HEK293 (cell line): ENCODE measurements at regions not wholly inside any gene's neighbourhood (a gene's known extent, or its start where the extent isn't known, plus 50 kb on each side); places are given as distances from the start of the nearest gene placed in this dataset.

Source experiments
- CTCF ChIA-PET: fragments of 350-600 bp; formaldehyde crosslinking; extraction: SDS; loops from one replicate; lab custom pipeline; 2021; ENCODE audit warnings: antibody characterized with exemption; lab: Yijun Ruan, JAX
- POLR2A ChIA-PET: fragments of 300-600 bp; formaldehyde crosslinking; extraction: SDS; loops from one replicate; lab custom pipeline; 2020; ENCODE audit warnings: antibody characterized with exemption, inconsistent platforms; lab: Yijun Ruan, JAX
- H3K27ac ChIP-seq: fragments of 200-500 bp; sonication (Bioruptor generic); 2 replicates; pipeline ENCODE4 v1.5.1; 2014; ENCODE audit warnings: low read depth, low read length, control low read depth, inconsistent platforms; ENCODE audit errors: extremely low read depth
- H3K36me3 ChIP-seq, 2 experiments: fragments of 200-500 bp in 1 of 2; sonication (Bioruptor generic) in 1 of 2; 1 replicate in 1 of 2; 2 replicates in 1 of 2; pipeline ENCODE4 v1.5.1; 2014 to 2017; ENCODE audit warnings: inconsistent platforms in 2 of 2, low read length in 2 of 2; ENCODE audit not compliant: control insufficient read depth in 2 of 2, insufficient read depth in 1 of 2
- H3K4me1 ChIP-seq: fragments of 200-500 bp; sonication (Bioruptor generic); 2 replicates; pipeline ENCODE4 v1.5.1; 2014; ENCODE audit warnings: mild to moderate bottlenecking, low read length, inconsistent platforms; ENCODE audit not compliant: control insufficient read depth, insufficient read depth
- H3K4me3 ChIP-seq: 2 replicates; pipeline ENCODE4 v1.5.1; 2011; ENCODE audit warnings: low read depth, mild to moderate bottlenecking, control low read depth, low read length, moderate library complexity
- H3K9me3 ChIP-seq: fragments of 200-500 bp; sonication (Bioruptor generic); 2 replicates; pipeline ENCODE4 v1.5.1; 2014; ENCODE audit warnings: low read depth, low read length, inconsistent platforms; ENCODE audit not compliant: control insufficient read depth, insufficient read depth
- GLIS2 ChIP-seq: fragments of 450-650 bp; formaldehyde crosslinking; IDR thresholded peaks from 2 replicates; pipeline ENCODE4 v1.5.1; 2016; ENCODE audit warnings: missing biosample characterization, missing genetic modification characterization
- KLF17 ChIP-seq: fragments of 450-650 bp; formaldehyde crosslinking; IDR thresholded peaks from 2 replicates; pipeline ENCODE4 v1.5.1; 2016; ENCODE audit warnings: missing biosample characterization, missing genetic modification characterization
- KLF9 ChIP-seq: fragments of 450-650 bp; formaldehyde crosslinking; IDR thresholded peaks from 2 replicates; pipeline ENCODE4 v1.5.1; 2016; ENCODE audit warnings: missing biosample characterization, missing genetic modification characterization, low read depth
- OVOL3 ChIP-seq: fragments of 450-650 bp; formaldehyde crosslinking; IDR thresholded peaks from 2 replicates; pipeline ENCODE4 v1.5.1; 2016; ENCODE audit warnings: missing biosample characterization, missing genetic modification characterization
- REPIN1 ChIP-seq: fragments of 450-650 bp; formaldehyde crosslinking; IDR thresholded peaks from 2 replicates; pipeline ENCODE4 v1.5.1; 2017; ENCODE audit warnings: missing biosample characterization, missing genetic modification characterization, low read depth
- TCF7L2 ChIP-seq: IDR thresholded peaks from 2 replicates; pipeline ENCODE4 v1.6.1; 2011; ENCODE audit warnings: low read depth, mild to moderate bottlenecking, inconsistent platforms, low read length, moderate library complexity, borderline replicate concordance
- ZFP37 ChIP-seq: fragments of 450-650 bp; formaldehyde crosslinking; IDR thresholded peaks from 2 replicates; pipeline ENCODE4 v1.5.1; 2016; ENCODE audit warnings: missing biosample characterization, missing genetic modification characterization
- ZNF274 ChIP-seq, 2 experiments: fragments of 200-500 bp in 1 of 2; fragments of 450-650 bp in 1 of 2; sonication (Bioruptor generic) in 1 of 2; formaldehyde crosslinking in 1 of 2; IDR thresholded peaks; 2 replicates each; pipeline versions ENCODE4 v1.5.1 to v1.6.1; 2014 to 2016; ENCODE audit warnings: borderline replicate concordance in 1 of 2, inconsistent platforms in 1 of 2, low read length in 1 of 2, missing biosample characterization in 1 of 2, missing genetic modification characterization in 1 of 2
- ZNF335 ChIP-seq: fragments of 450-650 bp; formaldehyde crosslinking; conservative IDR thresholded peaks from 2 replicates; pipeline ENCODE4 v1.5.1; 2016; ENCODE audit warnings: missing biosample characterization, missing genetic modification characterization
- ZNF366 ChIP-seq: fragments of 450-650 bp; formaldehyde crosslinking; conservative IDR thresholded peaks from 2 replicates; pipeline ENCODE4 v1.5.1; 2016; ENCODE audit warnings: missing biosample characterization, missing genetic modification characterization
- ZNF37A ChIP-seq: fragments of 450-650 bp; IDR thresholded peaks from 2 replicates; pipeline ENCODE4 v1.5.1; 2018; ENCODE audit warnings: missing biosample characterization, missing genetic modification characterization
- ZNF404 ChIP-seq: fragments of 450-650 bp; formaldehyde crosslinking; IDR thresholded peaks from 2 replicates; pipeline ENCODE4 v1.5.1; 2017; ENCODE audit warnings: missing biosample characterization, missing genetic modification characterization
- ZNF473 ChIP-seq: fragments of 450-650 bp; formaldehyde crosslinking; IDR thresholded peaks from 2 replicates; pipeline ENCODE4 v1.5.1; 2017; ENCODE audit warnings: missing biosample characterization, missing genetic modification characterization
- ZNF555 ChIP-seq: fragments of 450-650 bp; formaldehyde crosslinking; conservative IDR thresholded peaks from 2 replicates; pipeline ENCODE4 v1.5.1; 2017; ENCODE audit warnings: missing biosample characterization, mild to moderate bottlenecking, missing genetic modification characterization, inconsistent platforms
- ZNF560 ChIP-seq: fragments of 450-650 bp; formaldehyde crosslinking; IDR thresholded peaks from 2 replicates; pipeline ENCODE4 v1.5.1; 2017; ENCODE audit warnings: missing biosample characterization, missing genetic modification characterization, borderline replicate concordance
- ZNF639 ChIP-seq: fragments of 450-650 bp; formaldehyde crosslinking; IDR thresholded peaks from 2 replicates; pipeline ENCODE4 v1.5.1; 2016; ENCODE audit warnings: missing biosample characterization, missing genetic modification characterization
- ZNF654 ChIP-seq: fragments of 450-650 bp; formaldehyde crosslinking; IDR thresholded peaks from 2 replicates; pipeline ENCODE4 v1.5.1; 2016; ENCODE audit warnings: low read depth, missing biosample characterization, missing genetic modification characterization
- ZSCAN4 ChIP-seq: fragments of 450-650 bp; formaldehyde crosslinking; IDR thresholded peaks from 2 replicates; pipeline ENCODE4 v1.5.1; 2017; ENCODE audit warnings: missing biosample characterization, missing genetic modification characterization

GRCh38 chr15:60081976-60082375 lies 77.9 kb downstream of the FOXB1 start:
- TF ChIP-seq ZNF639 (tag by site-specific recombination) (no peak), ZNF560 (tag by site-specific recombination) (no peak), REPIN1 (no peak), ZNF654 (tag by site-specific recombination) (no peak), ZNF555 (tag by site-specific recombination) (no peak)

GRCh38 chr15:60083318-60083717 lies 79.2 kb downstream of the FOXB1 start:
- H3K36me3 ChIP-seq, result no peaks in the 10 kb centered on the region
- POLR2A ChIA-PET, result no interaction called here
- no peaks in the 10 kb centered on the region for H3K4me1 ChIP-seq
- H3K9me3 ChIP-seq, result no peaks in the 10 kb centered on the region
- CTCF ChIA-PET, result no interaction called here
- TF ChIP-seq KLF17 (tag by site-specific recombination) (no peak), ZNF37A (tag by site-specific recombination) (no peak), ZNF404 (tag by site-specific recombination) (no peak), ZNF366 (no peak), KLF9 (tag by site-specific recombination) (no peak), OVOL3 (tag by site-specific recombination) (no peak)
- no peak overlapping the region for H3K4me3 ChIP-seq
- no peak overlapping the region for H3K27ac ChIP-seq

More at GRCh38 chr15:60081976-60082375, 77.9 kb downstream of the FOXB1 start:
- H3K4me3 ChIP-seq, result no peak overlapping the region
- no peaks in the 10 kb centered on the region for H3K36me3 ChIP-seq
- ChIA-PET POLR2A (no interaction called here), CTCF (no interaction called here)
- no peaks in the 10 kb centered on the region for H3K4me1 ChIP-seq
- H3K27ac ChIP-seq, result no peak overlapping the region
- no peaks in the 10 kb centered on the region for H3K9me3 ChIP-seq

- ChIA-PET POLR2A (no interaction called here), CTCF (no interaction called here)
- H3K4me3 ChIP-seq, result no peak overlapping the region
- no peaks in the 10 kb centered on the region for H3K36me3 ChIP-seq
- TF ChIP-seq GLIS2 (tag by site-specific recombination) (no peak), ZSCAN4 (tag by site-specific recombination) (peak; percentile 67), ZNF473 (tag by site-specific recombination) (no peak), ZNF274 (IDR thresholded peaks at IDR 0.05; ENCODE audit: low read length) (no peak), ZNF274 (tag by site-specific recombination; IDR thresholded peaks at IDR 0.05; ENCODE audit: borderline replicate concordance) (no peak), TCF7L2 (no peak), ZNF335 (no peak), ZFP37 (tag by site-specific recombination) (no peak)
- H3K9me3 ChIP-seq, result no peaks in the 10 kb centered on the region
- no peak overlapping the region for H3K27ac ChIP-seq
- no peaks in the 10 kb centered on the region for H3K4me1 ChIP-seq
These were observed 82.7 kb downstream of the FOXB1 start for GRCh38 chr15:60086681-60087429.
